HEK293 (cell line): ENCODE measurements at regions not wholly inside any gene's neighbourhood (a gene's known extent, or its start where the extent isn't known, plus 50 kb on each side); places are given as distances from the start of the nearest gene placed in this dataset.

ENCODE experiments used
- CTCF ChIA-PET: fragments of 350-600 bp; formaldehyde crosslinking; extraction: SDS; loops from one replicate; lab custom pipeline; 2021; ENCODE audit warnings: antibody characterized with exemption; lab: Yijun Ruan, JAX
- POLR2A ChIA-PET: fragments of 300-600 bp; formaldehyde crosslinking; extraction: SDS; loops from one replicate; lab custom pipeline; 2020; ENCODE audit warnings: antibody characterized with exemption, inconsistent platforms; lab: Yijun Ruan, JAX
- H3K27ac ChIP-seq: fragments of 200-500 bp; sonication (Bioruptor generic); 2 replicates; pipeline ENCODE4 v1.5.1; 2014; ENCODE audit warnings: low read depth, low read length, control low read depth, inconsistent platforms; ENCODE audit errors: extremely low read depth
- H3K36me3 ChIP-seq, 2 experiments: fragments of 200-500 bp in 1 of 2; sonication (Bioruptor generic) in 1 of 2; 1 replicate in 1 of 2; 2 replicates in 1 of 2; pipeline ENCODE4 v1.5.1; 2014 to 2017; ENCODE audit warnings: inconsistent platforms in 2 of 2, low read length in 2 of 2; ENCODE audit not compliant: control insufficient read depth in 2 of 2, insufficient read depth in 1 of 2
- H3K4me1 ChIP-seq: fragments of 200-500 bp; sonication (Bioruptor generic); 2 replicates; pipeline ENCODE4 v1.5.1; 2014; ENCODE audit warnings: mild to moderate bottlenecking, low read length, inconsistent platforms; ENCODE audit not compliant: control insufficient read depth, insufficient read depth
- H3K4me3 ChIP-seq: 2 replicates; pipeline ENCODE4 v1.5.1; 2011; ENCODE audit warnings: low read depth, mild to moderate bottlenecking, control low read depth, low read length, moderate library complexity
- H3K9me3 ChIP-seq: fragments of 200-500 bp; sonication (Bioruptor generic); 2 replicates; pipeline ENCODE4 v1.5.1; 2014; ENCODE audit warnings: low read depth, low read length, inconsistent platforms; ENCODE audit not compliant: control insufficient read depth, insufficient read depth
- ATF2 ChIP-seq: fragments of 450-650 bp; formaldehyde crosslinking; IDR thresholded peaks from 2 replicates; pipeline ENCODE4 v1.5.1; 2016; ENCODE audit warnings: missing biosample characterization, missing genetic modification characterization, low read depth
- BCL11B ChIP-seq: fragments of 450-650 bp; formaldehyde crosslinking; IDR thresholded peaks from 2 replicates; pipeline ENCODE4 v1.5.1; 2016; ENCODE audit warnings: low read depth, missing biosample characterization, missing genetic modification characterization
- GFI1B ChIP-seq: fragments of 450-650 bp; formaldehyde crosslinking; IDR thresholded peaks from 2 replicates; pipeline ENCODE4 v1.5.1; 2016; ENCODE audit warnings: missing biosample characterization, missing genetic modification characterization
- GLIS1 ChIP-seq: fragments of 450-650 bp; formaldehyde crosslinking; IDR thresholded peaks from 2 replicates; pipeline ENCODE4 v1.5.1; 2016; ENCODE audit warnings: missing biosample characterization, missing genetic modification characterization
- GLIS2 ChIP-seq: fragments of 450-650 bp; formaldehyde crosslinking; IDR thresholded peaks from 2 replicates; pipeline ENCODE4 v1.5.1; 2016; ENCODE audit warnings: missing biosample characterization, missing genetic modification characterization
- IKZF3 ChIP-seq: fragments of 450-650 bp; IDR thresholded peaks from 2 replicates; pipeline ENCODE4 v1.5.0; 2018; ENCODE audit warnings: missing biosample characterization, mild to moderate bottlenecking, missing genetic modification characterization, moderate library complexity
- TCF7L2 ChIP-seq: IDR thresholded peaks from 2 replicates; pipeline ENCODE4 v1.6.1; 2011; ENCODE audit warnings: low read depth, mild to moderate bottlenecking, inconsistent platforms, low read length, moderate library complexity, borderline replicate concordance
- YY1 ChIP-seq: fragments of 450-650 bp; formaldehyde crosslinking; IDR thresholded peaks from 2 replicates; pipeline ENCODE4 v1.5.1; 2018; ENCODE audit warnings: missing biosample characterization, missing genetic modification characterization
- ZBTB7A ChIP-seq: fragments of 450-650 bp; formaldehyde crosslinking; IDR thresholded peaks from 2 replicates; pipeline ENCODE4 v1.5.1; 2016; ENCODE audit warnings: low read depth, missing biosample characterization, missing genetic modification characterization
- ZFP3 ChIP-seq: fragments of 450-650 bp; formaldehyde crosslinking; IDR thresholded peaks from 2 replicates; pipeline ENCODE4 v1.5.1; 2016; ENCODE audit warnings: low read depth, missing biosample characterization, missing genetic modification characterization
- ZFP41 ChIP-seq: fragments of 450-650 bp; formaldehyde crosslinking; IDR thresholded peaks from 2 replicates; pipeline ENCODE4 v1.5.1; 2016; ENCODE audit warnings: missing biosample characterization, missing genetic modification characterization, borderline replicate concordance
- ZIC2 ChIP-seq: fragments of 450-650 bp; formaldehyde crosslinking; IDR thresholded peaks from 2 replicates; pipeline ENCODE4 v1.5.1; 2016; ENCODE audit warnings: missing biosample characterization, missing genetic modification characterization
- ZNF10 ChIP-seq: fragments of 450-650 bp; formaldehyde crosslinking; IDR thresholded peaks from 2 replicates; pipeline ENCODE4 v1.5.1; 2017; ENCODE audit warnings: missing biosample characterization, missing genetic modification characterization
- ZNF140 ChIP-seq: fragments of 450-650 bp; formaldehyde crosslinking; IDR thresholded peaks from 2 replicates; pipeline ENCODE4 v1.5.1; 2016; ENCODE audit warnings: missing biosample characterization, missing genetic modification characterization
- ZNF148 ChIP-seq: fragments of 450-650 bp; formaldehyde crosslinking; IDR thresholded peaks from 2 replicates; pipeline ENCODE4 v1.5.0; 2017; ENCODE audit warnings: missing biosample characterization, missing genetic modification characterization, borderline replicate concordance
- ZNF155 ChIP-seq: fragments of 450-650 bp; formaldehyde crosslinking; IDR thresholded peaks from 2 replicates; pipeline ENCODE4 v1.5.1; 2016; ENCODE audit warnings: missing biosample characterization, missing genetic modification characterization
- ZNF157 ChIP-seq: fragments of 450-650 bp; formaldehyde crosslinking; IDR thresholded peaks from 2 replicates; pipeline ENCODE4 v1.5.1; 2016; ENCODE audit warnings: missing biosample characterization, missing genetic modification characterization
- ZNF174 ChIP-seq: fragments of 450-650 bp; formaldehyde crosslinking; IDR thresholded peaks from 2 replicates; pipeline ENCODE4 v1.5.0; 2017; ENCODE audit warnings: missing biosample characterization, mild to moderate bottlenecking, missing genetic modification characterization
- ZNF2 ChIP-seq: fragments of 450-650 bp; formaldehyde crosslinking; IDR thresholded peaks from 2 replicates; pipeline ENCODE4 v1.5.1; 2016; ENCODE audit warnings: missing biosample characterization, missing genetic modification characterization
- ZNF266 ChIP-seq: fragments of 450-650 bp; formaldehyde crosslinking; IDR thresholded peaks from 2 replicates; pipeline ENCODE4 v1.5.1; 2016; ENCODE audit warnings: missing biosample characterization, missing genetic modification characterization, low read depth
- ZNF292 ChIP-seq: fragments of 450-650 bp; formaldehyde crosslinking; IDR thresholded peaks from 2 replicates; pipeline ENCODE4 v1.5.1; 2016; ENCODE audit warnings: low read depth, missing biosample characterization, missing genetic modification characterization, borderline replicate concordance
- ZNF311 ChIP-seq: fragments of 450-650 bp; formaldehyde crosslinking; IDR thresholded peaks from 2 replicates; pipeline ENCODE4 v1.5.1; 2017; ENCODE audit warnings: missing biosample characterization, missing genetic modification characterization, borderline replicate concordance
- ZNF335 ChIP-seq: fragments of 450-650 bp; formaldehyde crosslinking; conservative IDR thresholded peaks from 2 replicates; pipeline ENCODE4 v1.5.1; 2016; ENCODE audit warnings: missing biosample characterization, missing genetic modification characterization
- ZNF350 ChIP-seq: fragments of 450-650 bp; formaldehyde crosslinking; IDR thresholded peaks from 2 replicates; pipeline ENCODE4 v1.5.0; 2017; ENCODE audit warnings: missing biosample characterization, mild to moderate bottlenecking, missing genetic modification characterization
- ZNF37A ChIP-seq: fragments of 450-650 bp; IDR thresholded peaks from 2 replicates; pipeline ENCODE4 v1.5.1; 2018; ENCODE audit warnings: missing biosample characterization, missing genetic modification characterization
- ZNF404 ChIP-seq: fragments of 450-650 bp; formaldehyde crosslinking; IDR thresholded peaks from 2 replicates; pipeline ENCODE4 v1.5.1; 2017; ENCODE audit warnings: missing biosample characterization, missing genetic modification characterization
- ZNF513 ChIP-seq: fragments of 450-650 bp; IDR thresholded peaks from 2 replicates; pipeline ENCODE4 v1.5.1; 2018; ENCODE audit warnings: missing biosample characterization, missing genetic modification characterization
- ZNF544 ChIP-seq: fragments of 450-650 bp; formaldehyde crosslinking; IDR thresholded peaks from 2 replicates; pipeline ENCODE4 v1.5.0; 2017; ENCODE audit warnings: missing biosample characterization, missing genetic modification characterization
- ZNF548 ChIP-seq: fragments of 450-650 bp; formaldehyde crosslinking; IDR thresholded peaks from 2 replicates; pipeline ENCODE4 v1.5.1; 2016; ENCODE audit warnings: missing biosample characterization, missing genetic modification characterization
- ZNF561 ChIP-seq: fragments of 450-650 bp; IDR thresholded peaks from 2 replicates; pipeline ENCODE4 v1.5.1; 2018; ENCODE audit warnings: missing biosample characterization, missing genetic modification characterization, borderline replicate concordance
- ZNF585B ChIP-seq: fragments of 450-650 bp; formaldehyde crosslinking; IDR thresholded peaks from 2 replicates; pipeline ENCODE4 v1.5.1; 2016; ENCODE audit warnings: missing biosample characterization, missing genetic modification characterization
- ZNF843 ChIP-seq: fragments of 450-650 bp; formaldehyde crosslinking; IDR thresholded peaks from 2 replicates; pipeline ENCODE4 v1.5.1; 2016; ENCODE audit warnings: missing biosample characterization, missing genetic modification characterization
- ZSCAN16 ChIP-seq: fragments of 450-650 bp; formaldehyde crosslinking; IDR thresholded peaks from 2 replicates; pipeline ENCODE4 v1.5.1; 2016; ENCODE audit warnings: missing biosample characterization, missing genetic modification characterization
- ZSCAN18 ChIP-seq: fragments of 450-650 bp; formaldehyde crosslinking; IDR thresholded peaks from 2 replicates; pipeline ENCODE4 v1.5.1; 2016; ENCODE audit warnings: missing biosample characterization, missing genetic modification characterization

- ChIA-PET CTCF (no interaction called here), POLR2A (no interaction called here)
- Histone ChIP-seq H3K36me3 (no peaks in the 10 kb centered on the region), H3K4me3 (no peak overlapping the region)
- TF ChIP-seq GFI1B (no peak), ZNF585B (tag by site-specific recombination) (no peak), IKZF3 (tag by site-specific recombination) (no peak), ZNF148 (no peak), ATF2 (no peak), ZNF37A (no peak), ZNF548 (no peak), ZNF544 (tag by site-specific recombination) (no peak), ZSCAN16 (no peak), ZNF350 (tag by site-specific recombination) (no peak), TCF7L2 (no peak), ZNF155 (tag by site-specific recombination) (no peak), GLIS1 (no peak), ZNF157 (tag by site-specific recombination) (no peak), ZNF513 (no peak), ZNF266 (no peak), BCL11B (no peak), ZNF10 (tag by site-specific recombination) (no peak), ZBTB7A (no peak), ZNF140 (tag by site-specific recombination) (no peak)
- TF ChIP-seq, all 188 proteins: peak for 0
- no peaks in the 10 kb centered on the region for H3K9me3 ChIP-seq
- H3K4me1 ChIP-seq = no peaks in the 10 kb centered on the region
- H3K27ac ChIP-seq = no peak overlapping the region
Observed at GRCh38 chr16:76038097-76038496, 239.1 kb upstream of the CNTNAP4 start.

GRCh38 chr16:76052725-76053124, 224.5 kb upstream of the CNTNAP4 start:
- H3K9me3 ChIP-seq = no peaks in the 10 kb centered on the region
- H3K36me3 ChIP-seq = no peaks in the 10 kb centered on the region
- H3K4me3 ChIP-seq = no peak overlapping the region
- ChIA-PET POLR2A (no interaction called here), CTCF (no interaction called here)
- no peak overlapping the region for H3K27ac ChIP-seq
- TF ChIP-seq ZNF311 (tag by site-specific recombination) (no peak), ZNF266 (no peak), YY1 (tag by site-specific recombination) (no peak), ZNF174 (tag by site-specific recombination) (no peak), GLIS2 (tag by site-specific recombination) (no peak), ZSCAN18 (no peak), ZIC2 (tag by site-specific recombination) (no peak), ZNF843 (tag by site-specific recombination) (no peak), ZFP3 (tag by site-specific recombination) (no peak), ZNF292 (no peak), ZNF561 (tag by site-specific recombination) (no peak), ZFP41 (tag by site-specific recombination) (no peak), ZNF2 (tag by site-specific recombination) (no peak), ZNF404 (tag by site-specific recombination) (no peak), IKZF3 (tag by site-specific recombination) (no peak), ZNF140 (tag by site-specific recombination) (no peak), ZNF335 (tag by site-specific recombination) (no peak)
- TF ChIP-seq, all 188 proteins: peak for 0
- H3K4me1 ChIP-seq = no peaks in the 10 kb centered on the region
